Nephron progenitor cell (in vitro differentiated cells): ENCODE measurements at regions not wholly inside any gene's neighbourhood (a gene's known extent, or its start where the extent isn't known, plus 50 kb on each side); places are given as distances from the start of the nearest gene placed in this dataset.

Experiments used
- DNase-seq: peaks from one replicate; pipeline ENCODE4 v3.0.0; 2021
- H3K27ac Mint-ChIP-seq: 2 replicates; pipeline ENCODE4 v1.8.0; 2021; ENCODE audit warnings: mild to moderate bottlenecking, moderate library complexity, mixed read lengths
- H3K27me3 Mint-ChIP-seq: 2 replicates; pipeline ENCODE4 v1.8.0; 2021; ENCODE audit warnings: mild to moderate bottlenecking, low read depth, mixed read lengths; ENCODE audit not compliant: poor library complexity
- H3K36me3 Mint-ChIP-seq: 2 replicates; pipeline ENCODE4 v1.8.0; 2021; ENCODE audit warnings: low read depth, mixed read lengths
- H3K4me1 Mint-ChIP-seq: 2 replicates; pipeline ENCODE4 v1.8.0; 2021; ENCODE audit warnings: mixed read lengths
- H3K4me3 Mint-ChIP-seq: 2 replicates; pipeline ENCODE4 v1.8.0; 2021; ENCODE audit warnings: mild to moderate bottlenecking, moderate library complexity, mixed read lengths
- H3K9me3 Mint-ChIP-seq: 2 replicates; pipeline ENCODE4 v1.8.0; 2021; ENCODE audit warnings: mild to moderate bottlenecking, moderate library complexity, mixed read lengths
- TF ChIP-seq, protein P1 (sequence below): fragments of 200-600 bp; sonication (generic); IDR thresholded peaks from 2 replicates; pipeline ENCODE4 v1.5.0; 2021; ENCODE audit warnings: antibody characterized with exemption

DNA sequence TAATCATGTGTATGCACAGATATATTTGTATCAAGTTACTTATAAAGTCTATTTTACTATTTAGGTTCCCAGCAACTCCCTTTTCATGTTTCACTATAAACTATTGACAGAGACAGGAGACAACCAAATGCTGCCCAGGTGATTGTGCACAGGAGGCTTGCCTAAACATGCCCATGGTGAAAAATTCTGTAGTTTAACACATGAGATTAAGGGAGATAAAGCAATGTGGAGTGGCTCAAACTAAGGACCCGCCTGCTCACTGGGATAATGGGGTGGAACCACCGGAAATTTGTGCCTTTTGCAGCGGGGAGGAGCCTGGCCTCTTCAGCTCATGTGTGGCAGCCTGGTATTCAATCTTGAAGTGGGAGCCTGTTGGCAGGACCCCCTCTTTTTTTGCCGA is 459.5 kb upstream of the CNTN5 start:
- no peak for DNase-seq
- H3K36me3 Mint-ChIP-seq, result no peaks in the 10 kb centered on the region
- TF ChIP-seq, protein P1, sequence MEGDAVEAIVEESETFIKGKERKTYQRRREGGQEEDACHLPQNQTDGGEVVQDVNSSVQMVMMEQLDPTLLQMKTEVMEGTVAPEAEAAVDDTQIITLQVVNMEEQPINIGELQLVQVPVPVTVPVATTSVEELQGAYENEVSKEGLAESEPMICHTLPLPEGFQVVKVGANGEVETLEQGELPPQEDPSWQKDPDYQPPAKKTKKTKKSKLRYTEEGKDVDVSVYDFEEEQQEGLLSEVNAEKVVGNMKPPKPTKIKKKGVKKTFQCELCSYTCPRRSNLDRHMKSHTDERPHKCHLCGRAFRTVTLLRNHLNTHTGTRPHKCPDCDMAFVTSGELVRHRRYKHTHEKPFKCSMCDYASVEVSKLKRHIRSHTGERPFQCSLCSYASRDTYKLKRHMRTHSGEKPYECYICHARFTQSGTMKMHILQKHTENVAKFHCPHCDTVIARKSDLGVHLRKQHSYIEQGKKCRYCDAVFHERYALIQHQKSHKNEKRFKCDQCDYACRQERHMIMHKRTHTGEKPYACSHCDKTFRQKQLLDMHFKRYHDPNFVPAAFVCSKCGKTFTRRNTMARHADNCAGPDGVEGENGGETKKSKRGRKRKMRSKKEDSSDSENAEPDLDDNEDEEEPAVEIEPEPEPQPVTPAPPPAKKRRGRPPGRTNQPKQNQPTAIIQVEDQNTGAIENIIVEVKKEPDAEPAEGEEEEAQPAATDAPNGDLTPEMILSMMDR, result no peak
- H3K4me1 Mint-ChIP-seq, result peaks cover 8% of the 10 kb centered on the region
- no peak overlapping the region for H3K27ac Mint-ChIP-seq
- H3K4me3 Mint-ChIP-seq, result no peak overlapping the region
- H3K9me3 Mint-ChIP-seq, result no peaks in the 10 kb centered on the region
- no peaks in the 10 kb centered on the region for H3K27me3 Mint-ChIP-seq

DNA sequence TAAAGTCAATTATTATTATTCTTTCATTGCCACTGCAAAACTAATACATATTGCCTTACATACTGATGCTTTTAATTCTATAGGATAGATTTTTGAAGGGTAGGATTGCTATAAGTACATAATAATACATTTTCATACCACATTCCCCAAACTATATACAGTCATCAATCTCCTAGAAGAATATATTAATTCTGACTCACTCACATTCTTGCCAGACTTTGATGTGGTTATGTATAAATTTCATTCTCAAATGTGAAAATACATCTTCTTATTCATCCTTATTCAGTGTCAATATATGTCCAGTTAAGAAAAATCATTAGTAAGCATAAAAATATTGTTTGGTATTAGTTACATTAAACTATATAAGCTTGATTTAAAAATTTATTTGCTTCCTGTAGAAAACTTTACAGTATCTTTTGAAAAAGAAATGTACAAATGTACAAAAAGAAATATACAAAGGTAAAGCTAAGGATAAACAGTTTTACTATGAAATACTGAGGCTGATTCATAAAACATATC is 458.8 kb upstream of the CNTN5 start:
- Mint-ChIP-seq H3K36me3 (no peaks in the 10 kb centered on the region), H3K9me3 (no peaks in the 10 kb centered on the region), H3K4me3 (no peak overlapping the region), H3K4me1 (peaks cover 8% of the 10 kb centered on the region), H3K27me3 (no peaks in the 10 kb centered on the region), H3K27ac (no peak overlapping the region)
- DNase-seq, result no peak
- TF ChIP-seq, protein P1, result no peak

DNA sequence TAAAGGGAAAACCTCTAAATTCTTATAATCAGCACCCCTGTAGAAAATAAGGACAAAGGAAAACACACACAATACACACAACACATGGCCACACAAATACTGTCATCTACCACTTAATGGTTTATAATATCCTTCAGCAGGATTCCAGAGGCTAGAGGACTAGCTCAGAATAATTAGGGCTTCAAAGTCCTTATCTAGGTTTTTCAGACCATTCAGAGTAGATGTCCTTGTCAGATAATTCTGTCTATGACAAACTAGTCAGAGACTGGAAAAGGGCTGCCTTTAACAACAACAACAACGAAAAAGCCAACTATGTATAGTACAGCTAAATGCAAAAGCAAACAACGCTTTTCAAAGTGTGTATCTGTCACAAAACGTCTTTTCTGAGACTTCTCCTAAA is 456.5 kb upstream of the CNTN5 start:
- peaks cover 8% of the 10 kb centered on the region for H3K4me1 Mint-ChIP-seq
- H3K27me3 Mint-ChIP-seq, result peaks cover under 1% of the 10 kb centered on the region
- no peaks in the 10 kb centered on the region for H3K36me3 Mint-ChIP-seq
- no peak for DNase-seq
- H3K27ac Mint-ChIP-seq, result no peak overlapping the region
- H3K9me3 Mint-ChIP-seq, result no peaks in the 10 kb centered on the region
- H3K4me3 Mint-ChIP-seq, result no peak overlapping the region
- TF ChIP-seq, protein P1, result no peak

DNA sequence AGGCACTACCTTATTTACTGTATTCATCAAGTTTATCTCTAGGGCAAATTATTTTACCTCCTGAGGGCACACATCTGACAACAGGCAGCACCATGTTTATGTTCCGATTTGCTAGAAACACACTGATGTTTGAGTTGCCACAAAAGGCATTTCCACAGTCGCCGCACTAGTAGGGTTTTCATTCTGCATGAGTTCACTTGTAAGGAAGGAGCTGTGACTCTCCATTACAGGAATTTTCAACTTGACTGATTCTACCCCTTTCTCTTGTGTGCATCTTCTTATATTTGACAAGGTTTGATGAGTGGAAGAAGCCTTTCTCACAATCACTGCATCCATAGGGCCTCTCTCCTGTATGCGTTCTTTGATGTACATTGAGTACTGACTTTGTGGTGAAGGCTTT is 455.9 kb upstream of the CNTN5 start:
- no peak overlapping the region for H3K4me3 Mint-ChIP-seq
- TF ChIP-seq, protein P1, result no peak
- no peaks in the 10 kb centered on the region for H3K9me3 Mint-ChIP-seq
- H3K27ac Mint-ChIP-seq, result no peak overlapping the region
- H3K4me1 Mint-ChIP-seq, result peaks cover 8% of the 10 kb centered on the region
- no peak for DNase-seq
- H3K36me3 Mint-ChIP-seq, result no peaks in the 10 kb centered on the region
- H3K27me3 Mint-ChIP-seq, result peaks cover 4% of the 10 kb centered on the region

DNA sequence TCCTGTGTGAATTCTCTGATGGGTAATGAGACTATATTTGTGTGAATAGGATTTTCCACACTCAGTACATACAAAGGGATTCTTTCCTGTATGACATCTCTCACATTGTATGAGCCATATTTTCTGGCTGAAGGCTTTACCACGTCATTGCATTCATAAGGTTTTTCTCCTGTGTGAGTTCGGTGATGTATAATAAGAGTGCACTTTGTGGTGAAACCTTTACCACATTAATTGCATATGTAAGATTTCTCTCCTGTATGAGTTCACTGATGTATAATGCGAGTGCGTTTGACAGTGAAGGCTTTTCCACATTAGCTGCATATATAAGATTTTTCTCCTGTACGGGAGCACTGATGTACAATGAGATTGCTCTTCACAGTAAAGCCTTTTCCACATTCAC is 455.4 kb upstream of the CNTN5 start:
- DNase-seq, result no peak
- Mint-ChIP-seq H3K9me3 (no peaks in the 10 kb centered on the region), H3K4me1 (peaks cover 8% of the 10 kb centered on the region), H3K36me3 (no peaks in the 10 kb centered on the region), H3K27ac (no peak overlapping the region), H3K4me3 (no peak overlapping the region), H3K27me3 (peaks cover 4% of the 10 kb centered on the region)
- TF ChIP-seq, protein P1, result no peak

DNA sequence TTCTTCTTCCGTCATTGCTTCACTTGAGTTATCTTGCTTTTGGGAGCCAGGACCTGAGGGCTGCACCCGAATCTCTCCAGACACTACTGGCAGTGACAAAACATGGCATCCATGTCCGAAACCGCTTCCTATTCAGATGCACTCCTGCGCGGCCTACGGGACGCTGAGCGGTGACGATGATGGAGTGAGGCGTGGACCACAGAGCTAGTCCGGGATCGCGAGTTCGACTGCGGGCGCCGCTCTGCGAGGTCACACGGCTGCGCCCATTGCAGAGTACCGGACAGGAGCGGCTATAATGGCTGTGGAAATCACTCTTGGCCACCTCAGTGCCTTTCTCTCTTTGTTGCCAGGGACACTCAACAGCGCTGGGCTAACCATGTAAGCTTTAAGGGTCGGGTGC is 453.8 kb upstream of the CNTN5 start:
- Mint-ChIP-seq H3K27ac (no peak overlapping the region), H3K9me3 (no peaks in the 10 kb centered on the region), H3K36me3 (no peaks in the 10 kb centered on the region), H3K4me1 (no peaks in the 10 kb centered on the region), H3K4me3 (no peak overlapping the region), H3K27me3 (peaks cover 4% of the 10 kb centered on the region)
- DNase-seq, result no peak
- TF ChIP-seq, protein P1, result no peak
